Body of pancreas (tissue), 4 donors: ENCODE measurements at regions not wholly inside any gene's neighbourhood (a gene's known extent, or its start where the extent isn't known, plus 50 kb on each side); places are given as distances from the start of the nearest gene placed in this dataset.

Experiments
- ATAC-seq: fragments of 150-250 bp; one replicate; pipeline ENCODE4 v1.9.1; 2016
- DNase-seq, 4 donors: peaks; one replicate each; pipeline ENCODE4 v3.0.0-alpha.2; 2019
- H3K27ac ChIP-seq, 4 donors: fragments of 200-600 bp; sonication (generic); 1 replicate in 3 of 4; 2 replicates in 1 of 4; pipeline versions ENCODE4 v1.5.1 to v1.6.1; 2016 to 2019; ENCODE audit warnings: mild to moderate bottlenecking in 1 of 4, mixed read lengths in 1 of 4, moderate library complexity in 1 of 4
- H3K27me3 ChIP-seq, 2 donors: fragments of 200-600 bp; sonication (generic); one replicate each; pipeline ENCODE4 v1.6.0; 2016; ENCODE audit warnings: mild to moderate bottlenecking in 1 of 2
- H3K36me3 ChIP-seq, 2 donors: fragments of 200-600 bp; sonication (generic); replicated peaks in 1 of 2; 2 replicates each; pipeline ENCODE4 v1.5.1; 2016; ENCODE audit warnings: low read depth in 2 of 2; ENCODE audit not compliant: insufficient read depth in 1 of 2
- H3K4me1 ChIP-seq: fragments of 200-600 bp; sonication (generic); one replicate; pipeline ENCODE4 v1.6.0; 2016
- H3K4me3 ChIP-seq, 2 donors: fragments of 200-600 bp; sonication (generic); 1 replicate in 1 of 2; 2 replicates in 1 of 2; pipeline ENCODE4 v1.5.1; 2016 to 2019
- H3K9me3 ChIP-seq, 3 donors: fragments of 200-600 bp; sonication (generic); 1 replicate in 2 of 3; 2 replicates in 1 of 3; pipeline ENCODE4 v1.5.1; 2016
- CTCF ChIP-seq, 7 experiments: fragments of 450-650 bp in 4 of 7; fragments of 200-600 bp in 3 of 7; sonication (generic) in 3 of 7; IDR thresholded peaks; one replicate each; pipeline ENCODE4 v1.5.1; 2016 to 2019; ENCODE audit warnings: antibody characterized with exemption in 7 of 7
- POLR2A ChIP-seq, 3 donors: fragments of 450-650 bp; IDR thresholded peaks; one replicate each; pipeline ENCODE4 v1.6.1; 2016; ENCODE audit warnings: antibody characterized with exemption in 3 of 3, mild to moderate bottlenecking in 2 of 3
- WGBS, 2 donors: methylation state at CpG; one replicate each; pipeline ENCODE4 v1.1.5; 2017; 5-methylcytosine and 5-hydroxymethylcytosine counted together
- intact Hi-C: fragments of 100-400 bp; cut with DNase I; formaldehyde crosslinking; loops from one replicate; pipeline ENCODE4 v1.15.1; 2023

DNA sequence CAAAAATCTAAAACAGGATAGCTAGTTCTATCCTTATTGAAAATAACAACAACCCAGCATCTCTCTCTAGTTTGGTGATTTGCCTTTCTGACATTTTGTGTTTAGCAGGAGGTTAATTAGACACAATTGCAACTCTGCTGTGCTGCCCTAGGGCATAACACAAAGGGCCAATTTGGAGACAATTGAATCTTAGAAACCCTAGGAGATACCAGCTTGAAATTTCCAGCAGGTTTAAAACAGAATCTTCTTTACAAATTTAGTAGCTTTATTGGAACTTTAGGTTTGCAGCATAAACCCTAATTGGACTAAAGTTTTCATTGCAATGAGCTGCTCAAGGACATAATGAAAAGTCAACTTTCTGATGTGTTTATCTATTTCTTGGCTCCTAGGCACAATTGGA is 166.7 kb upstream of the FER start:
- H3K4me3 ChIP-seq, result no peak overlapping the region
- intact Hi-C loops, result no loop called here
- no peak for ATAC-seq
- H3K4me1 ChIP-seq, result no peaks in the 10 kb centered on the region
- H3K36me3 ChIP-seq, result no peaks in the 10 kb centered on the region
- H3K27me3 ChIP-seq, result no peaks in the 10 kb centered on the region
- H3K27ac ChIP-seq, result no peak overlapping the region
- DNase-seq, result no peak
- H3K9me3 ChIP-seq, result no peaks in the 10 kb centered on the region
- TF ChIP-seq CTCF (IDR thresholded peaks at IDR 0.05), result no peak
- no peak for TF ChIP-seq POLR2A (IDR thresholded peaks at IDR 0.05)

GRCh38 chr5:108579236-108579635 is 168.5 kb upstream of the FER start:
- intact Hi-C loops, result no loop called here
- no peaks in the 10 kb centered on the region for H3K4me1 ChIP-seq
- no peak overlapping the region for H3K4me3 ChIP-seq
- no peak overlapping the region for H3K27ac ChIP-seq
- H3K9me3 ChIP-seq, result no peaks in the 10 kb centered on the region
- H3K27me3 ChIP-seq, result no peaks in the 10 kb centered on the region
- TF ChIP-seq POLR2A (IDR thresholded peaks at IDR 0.05) (no peak), CTCF (IDR thresholded peaks at IDR 0.05) (no peak)
- no peaks in the 10 kb centered on the region for H3K36me3 ChIP-seq
- no peak for DNase-seq
- ATAC-seq, result no peak
- WGBS, 2 donors, result 79 to 83% methylated on average over 4 of the region's 4 CpGs

GRCh38 chr5:108578791-108579190 is 168.9 kb upstream of the FER start:
- intact Hi-C loops, result no loop called here
- H3K4me1 ChIP-seq, result no peaks in the 10 kb centered on the region
- no peak for ATAC-seq
- DNase-seq, result no peak
- 85% methylated on average over 1 of the region's 1 CpG for WGBS, 2 donors
- no peaks in the 10 kb centered on the region for H3K27me3 ChIP-seq
- TF ChIP-seq CTCF (IDR thresholded peaks at IDR 0.05), result no peak
- no peak for TF ChIP-seq POLR2A (IDR thresholded peaks at IDR 0.05)
- no peak overlapping the region for H3K27ac ChIP-seq
- H3K4me3 ChIP-seq, result no peak overlapping the region
- no peaks in the 10 kb centered on the region for H3K36me3 ChIP-seq
- no peaks in the 10 kb centered on the region for H3K9me3 ChIP-seq

GRCh38 chr5:108567429-108567828 is 180.3 kb upstream of the FER start:
- Histone ChIP-seq H3K9me3 (no peaks in the 10 kb centered on the region), H3K4me1 (no peaks in the 10 kb centered on the region), H3K27ac (no peak overlapping the region), H3K36me3 (no peaks in the 10 kb centered on the region), H3K27me3 (no peaks in the 10 kb centered on the region), H3K4me3 (no peak overlapping the region)
- TF ChIP-seq CTCF (IDR thresholded peaks at IDR 0.05) (no peak), POLR2A (IDR thresholded peaks at IDR 0.05) (no peak)
- ATAC-seq (no peak), DNase-seq (no peak)
- WGBS, 2 donors, result 77 to 84% methylated on average over 9 of the region's 9 CpGs
- intact Hi-C loops, result no loop called here

- intact Hi-C loops, result no loop called here
- no peak for TF ChIP-seq POLR2A (IDR thresholded peaks at IDR 0.05)
- no peak for TF ChIP-seq CTCF (IDR thresholded peaks at IDR 0.05)
- Histone ChIP-seq H3K27ac (no peak overlapping the region), H3K27me3 (no peaks in the 10 kb centered on the region), H3K4me3 (no peak overlapping the region), H3K9me3 (no peaks in the 10 kb centered on the region), H3K36me3 (no peaks in the 10 kb centered on the region), H3K4me1 (no peaks in the 10 kb centered on the region)
- no peak for ATAC-seq
- no peak for DNase-seq
Observed at GRCh38 chr5:108564441-108564840, 182.5 kb upstream of the FBXL17 start.
